ENCODE measurements at regions not wholly inside any gene's neighbourhood (a gene's known extent, or its start where the extent isn't known, plus 50 kb on each side); places are given as distances from the start of the nearest gene placed in this dataset.

DNA sequence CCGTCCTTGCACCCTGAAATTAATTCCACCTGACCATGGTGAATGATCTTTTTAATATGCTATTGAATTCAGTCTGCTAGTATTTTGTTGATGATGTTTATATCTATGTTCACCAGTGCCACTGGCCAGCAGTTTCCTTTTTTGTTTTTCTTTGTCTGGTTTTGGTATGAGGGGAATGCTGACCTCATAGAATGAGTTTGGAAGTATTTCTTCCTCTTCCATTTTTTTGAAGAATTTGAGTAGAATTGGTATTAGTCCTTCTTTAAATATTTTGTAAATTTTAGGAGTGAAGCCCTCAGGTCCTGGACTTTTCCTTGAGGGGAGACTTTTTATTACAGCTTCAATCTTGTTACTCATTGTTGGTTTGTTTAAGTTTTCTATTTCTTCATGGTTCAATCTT is 231.6 kb downstream of the MRPL39 start:
- no peak for TF ChIP-seq POLR2A (IDR thresholded peaks at IDR 0.05; ENCODE audit: low read depth, low read length)
- TF ChIP-seq POLR2AphosphoS5 (IDR thresholded peaks at IDR 0.05; ENCODE audit: low read depth, low read length), result no peak
- no peak for TF ChIP-seq TAF1 (IDR thresholded peaks at IDR 0.05; ENCODE audit: low read depth, low read length)
- TF ChIP-seq POU2F2 (IDR thresholded peaks at IDR 0.05; ENCODE audit: low read depth, low read length), result no peak
- no peak for TF ChIP-seq PAX5 (IDR thresholded peaks at IDR 0.05; ENCODE audit: insufficient read depth, low read length, severe bottlenecking)
